ENCODE measurements at regions not wholly inside any gene's neighbourhood (a gene's known extent, or its start where the extent isn't known, plus 50 kb on each side); places are given as distances from the start of the nearest gene placed in this dataset.

DNA sequence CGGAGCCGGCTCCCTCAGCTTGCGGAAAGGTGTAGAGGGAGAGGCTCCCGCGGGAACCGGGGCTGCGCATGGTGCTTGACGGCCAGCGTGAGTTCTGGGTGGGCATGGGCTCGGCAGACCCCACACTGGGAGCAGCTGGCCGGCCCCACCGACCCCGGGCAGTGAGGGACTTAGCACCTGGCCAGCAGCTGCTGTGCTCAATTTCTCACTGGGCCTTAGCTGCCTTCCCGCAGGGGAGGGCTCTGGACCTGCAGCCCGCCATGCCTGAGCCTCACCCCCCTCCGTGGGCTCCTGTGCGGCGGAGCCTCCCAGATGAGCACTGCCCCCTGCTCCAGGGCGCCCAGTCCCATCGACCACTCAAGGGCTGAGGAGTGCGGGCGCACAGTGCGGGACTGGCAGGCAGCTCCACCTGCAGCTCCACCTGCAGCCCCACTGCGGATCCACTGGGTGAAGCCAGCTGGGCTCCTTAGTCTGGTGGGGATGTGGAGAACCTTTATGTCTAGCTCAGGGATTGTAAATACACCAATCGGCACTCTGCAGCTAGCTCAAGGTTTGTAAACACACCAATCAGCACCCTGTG lies 1141.8 kb downstream of the PCDH17 start:
- DNase-seq (ENCODE audit: low read depth in 2 of 2) = no peak

DNA sequence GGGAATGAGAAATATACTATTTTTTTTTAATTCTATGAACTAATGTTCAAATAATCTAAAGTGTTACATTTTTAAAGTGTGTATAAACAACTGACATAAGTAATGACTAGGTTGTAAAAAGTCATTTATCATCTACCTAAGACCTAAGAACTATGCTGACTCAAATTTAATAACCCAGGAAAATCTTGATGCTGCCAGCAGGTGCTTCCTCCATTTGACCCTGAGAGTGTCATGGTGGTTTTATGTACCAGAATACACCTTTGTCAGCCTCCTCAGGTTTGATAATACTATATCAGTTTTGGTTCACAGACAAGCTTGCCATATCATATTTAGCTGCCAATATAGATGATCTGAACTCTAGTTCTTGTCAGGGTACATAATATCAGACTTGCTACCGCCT lies 1151.2 kb downstream of the PCDH17 start:
- DNase-seq (ENCODE audit: low read depth in 2 of 2) = no peak

DNA sequence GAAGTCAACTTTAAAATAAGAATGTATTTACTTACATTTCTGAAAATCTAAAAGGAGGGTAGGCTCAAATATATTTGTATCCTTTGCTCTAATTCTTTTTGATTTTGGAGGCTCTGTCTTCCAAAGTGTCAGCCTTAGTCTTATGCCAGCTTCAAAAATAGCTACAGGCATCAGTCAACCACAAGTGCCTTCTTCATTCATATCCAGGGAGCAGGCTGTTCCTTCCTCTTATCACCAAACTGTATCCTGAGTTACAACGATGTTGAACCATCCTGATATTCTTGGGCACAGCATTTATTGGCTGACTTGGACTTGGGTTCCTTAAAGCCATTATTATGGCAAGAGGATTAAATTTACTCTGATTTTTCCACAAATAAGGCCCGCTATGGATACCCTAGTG lies 1161.3 kb downstream of the PCDH17 start:
- no peak for DNase-seq (ENCODE audit: low read depth in 2 of 2)

DNA sequence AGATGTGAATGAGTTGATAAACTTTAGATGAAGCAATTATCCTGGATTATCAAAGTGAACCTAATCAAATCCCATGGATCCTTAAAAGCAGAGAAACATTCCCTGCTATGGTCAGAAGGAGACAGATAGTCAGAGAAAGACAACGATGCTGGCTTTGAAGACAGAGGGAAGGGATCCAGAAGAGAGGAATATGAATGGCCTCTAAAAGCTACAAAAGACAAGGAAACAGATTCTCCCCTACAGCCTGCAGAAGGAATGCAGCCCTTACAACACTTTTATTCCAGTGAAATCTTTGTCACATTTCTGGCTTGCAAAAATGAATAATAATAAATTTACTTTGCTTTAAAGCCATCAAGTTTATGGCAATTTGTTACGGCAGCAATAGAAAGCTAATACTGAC lies 1164.2 kb downstream of the PCDH17 start:
- DNase-seq (ENCODE audit: low read depth in 2 of 2) = no peak

DNA sequence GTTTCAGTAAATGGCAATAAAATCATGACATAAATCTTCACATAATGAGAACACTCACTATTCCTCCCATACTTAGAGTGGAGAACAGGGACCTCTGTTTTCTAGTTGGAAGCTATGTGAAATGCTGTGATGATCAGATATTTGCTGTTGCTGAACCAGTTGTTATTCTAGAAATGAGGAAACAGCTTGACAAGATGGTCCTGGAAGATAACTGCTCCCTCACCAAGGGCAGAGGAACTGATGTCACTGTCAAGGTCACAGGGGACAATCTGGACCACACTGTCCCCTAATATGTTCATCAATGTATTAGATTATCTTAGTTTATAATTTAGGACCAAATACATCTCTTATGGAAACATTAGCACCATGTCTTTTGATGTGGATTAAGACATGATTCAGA lies 1173.3 kb downstream of the PCDH17 start:
- no peak for DNase-seq (ENCODE audit: low read depth in 2 of 2)

DNA sequence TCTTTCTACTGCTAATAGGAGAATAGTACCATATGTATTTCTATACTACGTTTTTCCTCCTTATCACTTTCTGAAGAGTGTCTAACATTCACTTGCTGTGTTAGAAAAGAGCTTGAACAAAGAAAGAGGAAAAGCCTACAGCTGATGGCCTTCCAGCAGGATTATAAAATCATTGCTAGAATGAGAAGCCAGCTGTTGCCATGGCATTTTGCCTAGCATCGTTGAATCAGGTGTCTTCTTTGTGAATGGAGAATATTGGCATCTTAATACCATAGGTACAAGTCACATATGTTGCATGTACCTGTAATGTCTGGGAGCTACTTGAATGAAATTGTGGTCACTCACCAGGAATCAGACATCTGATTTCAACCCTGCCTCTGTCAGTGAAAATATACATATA lies 1174.9 kb downstream of the PCDH17 start:
- no peak for DNase-seq (ENCODE audit: low read depth in 2 of 2)

DNA sequence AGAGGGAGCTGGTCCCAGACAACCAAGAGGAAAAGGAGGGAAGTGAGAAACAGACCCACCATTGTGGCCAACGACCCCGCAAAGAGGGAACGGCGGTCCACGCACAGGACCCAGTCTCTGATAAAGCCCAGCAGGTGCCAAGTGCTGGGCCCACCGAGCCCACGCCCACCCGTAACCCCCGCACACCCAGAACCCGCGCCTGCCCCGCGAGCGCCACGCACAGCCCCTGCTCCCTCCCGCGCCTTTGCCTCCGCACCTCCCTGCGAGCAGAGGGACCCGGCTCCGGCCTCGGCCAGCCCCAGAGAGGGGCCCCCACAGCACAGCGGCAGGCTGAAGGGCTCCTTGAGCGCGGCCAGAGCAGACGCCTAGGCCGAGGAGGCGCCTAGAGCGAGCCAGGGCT lies 1192.2 kb downstream of the PCDH17 start:
- DNase-seq (ENCODE audit: low read depth in 2 of 2) = no peak

DNA sequence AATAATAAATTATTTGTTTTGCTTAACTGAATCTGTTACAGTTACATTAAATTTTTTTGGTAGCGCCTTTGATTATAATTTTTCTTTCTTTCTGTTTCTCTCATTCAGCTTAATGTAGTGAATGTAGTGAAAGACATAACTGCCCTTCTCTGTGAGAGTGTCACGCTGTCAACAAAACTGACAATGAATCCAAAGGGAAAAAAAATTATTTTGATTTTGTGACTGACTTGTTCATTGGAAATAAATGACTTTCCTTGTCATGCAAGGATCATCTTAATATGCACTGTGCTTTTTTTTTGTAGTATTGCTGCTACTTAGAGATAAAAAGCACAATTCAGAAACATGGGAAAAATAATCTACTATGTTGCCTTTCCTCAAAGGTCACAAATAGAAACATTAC lies 1196.4 kb downstream of the PCDH17 start:
- DNase-seq (ENCODE audit: low read depth in 2 of 2) = no peak

DNA sequence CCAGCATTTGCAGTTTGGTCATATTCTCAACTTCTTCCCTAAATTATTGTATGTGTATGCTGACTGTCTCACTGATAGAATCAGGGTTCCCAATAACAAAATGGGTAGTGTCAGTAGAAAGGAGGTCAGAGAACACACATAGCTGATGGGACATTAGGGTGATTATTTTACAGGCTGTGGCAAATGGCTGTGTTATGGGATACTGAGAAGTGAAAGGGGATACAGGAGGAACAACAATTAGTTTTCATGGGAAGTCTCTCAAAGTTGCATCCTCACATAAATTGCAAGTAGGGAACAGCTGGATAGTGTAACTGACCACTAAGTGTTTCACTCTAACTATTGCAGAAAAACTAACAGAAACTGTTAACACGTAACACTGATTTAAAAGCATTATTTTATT lies 1199.3 kb downstream of the PCDH17 start:
- no peak for DNase-seq (ENCODE audit: low read depth in 2 of 2)

DNA sequence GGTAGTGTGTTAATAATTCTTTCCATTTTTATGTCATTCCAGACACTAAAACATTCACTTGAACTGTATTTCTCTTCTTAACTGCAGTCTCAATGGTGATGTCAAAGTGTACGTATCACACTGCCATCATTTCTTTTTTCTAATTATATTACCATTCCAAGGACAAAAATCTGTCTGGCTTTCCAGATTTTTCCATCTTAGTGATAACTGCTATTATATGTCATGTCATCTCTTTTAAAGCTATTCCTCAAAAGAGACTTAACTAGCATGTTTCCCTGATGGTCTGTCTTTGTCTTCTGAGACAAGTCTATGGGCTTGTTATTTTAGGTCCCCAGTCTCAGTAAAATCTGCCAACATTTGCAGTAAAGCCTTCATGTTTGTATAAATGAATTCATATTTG lies 1207.1 kb downstream of the PCDH17 start:
- no peak for DNase-seq (ENCODE audit: low read depth in 2 of 2)

DNA sequence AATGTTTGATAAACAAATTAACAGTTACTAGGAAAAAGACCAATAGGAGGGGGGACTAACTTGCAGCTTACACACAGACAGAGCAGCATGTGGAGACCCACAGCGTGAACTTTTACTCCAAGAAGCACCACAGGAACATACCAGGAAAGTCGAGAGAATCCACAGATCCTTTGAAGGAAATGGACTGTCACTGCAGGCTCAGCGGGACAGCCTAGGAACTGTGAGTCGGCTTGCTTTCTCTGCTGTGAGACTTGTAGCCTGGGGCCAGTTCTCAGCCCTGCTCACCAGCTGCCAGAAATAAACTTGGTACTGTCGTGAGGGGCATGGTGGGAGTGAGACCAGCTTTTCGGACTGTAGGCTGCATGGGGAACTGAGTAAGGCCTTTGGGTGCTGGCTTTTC lies 1211.5 kb downstream of the PCDH17 start:
- no peak for DNase-seq (ENCODE audit: low read depth in 2 of 2)

DNA sequence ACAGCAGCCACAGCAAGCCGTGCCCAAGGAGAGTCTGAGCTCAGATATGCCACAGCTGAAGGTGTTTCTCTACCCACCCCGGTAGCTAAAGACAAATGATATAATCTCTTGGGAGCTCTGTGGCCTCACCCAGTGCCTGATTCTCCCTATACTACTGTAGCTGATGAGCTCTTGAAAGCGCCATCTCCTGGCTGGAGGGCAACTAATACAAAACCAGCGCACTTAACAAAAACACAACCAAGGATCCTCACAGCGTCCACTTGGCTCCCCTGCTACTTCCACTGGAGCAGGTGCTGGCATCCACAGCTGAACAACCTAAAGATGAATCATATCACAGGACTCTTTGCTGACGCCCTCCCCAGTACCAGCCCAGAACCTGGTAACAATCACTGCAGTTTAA lies 1212.0 kb downstream of the PCDH17 start:
- no peak for DNase-seq (ENCODE audit: low read depth in 2 of 2)

DNA sequence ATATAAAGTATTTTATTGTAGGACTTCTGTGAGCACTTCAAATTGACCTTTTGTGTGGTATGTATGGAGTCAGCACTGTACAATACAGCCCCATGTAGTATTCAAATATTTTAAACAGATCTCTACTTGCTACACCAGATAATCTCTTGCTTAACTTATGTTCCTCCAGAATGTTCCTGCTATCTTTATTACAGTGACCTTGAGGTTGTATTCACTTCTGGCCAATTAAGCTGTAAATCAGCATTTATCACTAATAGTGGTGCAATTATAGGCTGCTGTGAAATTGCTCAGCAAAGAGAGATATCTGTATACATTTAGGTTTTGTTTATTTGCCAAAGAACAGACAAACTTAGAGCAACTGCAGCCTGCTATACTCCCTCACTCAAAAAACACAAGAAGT lies 1218.6 kb downstream of the PCDH17 start:
- no peak for DNase-seq (ENCODE audit: low read depth in 2 of 2)

DNA sequence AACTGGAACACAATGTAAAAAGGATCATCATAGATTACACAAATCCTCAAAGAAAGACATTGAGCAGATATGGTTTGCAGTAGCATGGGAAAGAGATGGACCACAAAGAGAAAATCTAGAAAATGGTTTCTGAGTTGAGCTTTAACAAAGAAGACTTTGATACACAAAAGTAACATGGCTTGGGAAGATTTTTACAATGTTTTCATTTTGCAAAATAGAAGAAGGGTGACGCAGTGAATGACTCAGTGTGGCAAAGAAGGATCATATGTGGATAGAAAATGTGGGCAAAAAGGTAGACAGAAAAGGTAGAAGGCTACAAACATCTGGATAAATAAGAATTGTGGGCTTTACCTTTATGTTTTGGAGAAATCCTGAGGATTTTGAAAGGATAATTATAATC lies 1220.5 kb downstream of the PCDH17 start:
- no peak for DNase-seq (ENCODE audit: low read depth in 2 of 2)

DNA sequence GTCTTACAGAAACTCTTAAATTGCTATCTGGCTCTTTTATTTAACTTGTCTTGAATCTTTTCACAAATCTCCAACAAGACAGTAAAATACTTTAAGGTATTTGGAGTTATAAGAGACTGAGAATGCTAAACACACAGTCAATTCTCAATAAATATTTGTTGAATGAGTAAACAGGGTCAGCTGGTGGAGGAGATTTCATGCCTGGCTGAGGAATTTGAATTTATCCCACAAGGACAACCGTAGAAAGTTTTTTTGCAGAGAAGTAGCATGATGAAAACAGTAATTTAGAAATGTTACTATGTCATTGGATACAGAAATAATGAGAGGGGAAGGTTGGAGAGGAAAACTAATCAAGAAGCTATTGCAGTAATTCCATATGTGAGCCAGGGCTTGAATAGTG lies 1223.7 kb downstream of the PCDH17 start:
- no peak for DNase-seq (ENCODE audit: low read depth in 2 of 2)

DNA sequence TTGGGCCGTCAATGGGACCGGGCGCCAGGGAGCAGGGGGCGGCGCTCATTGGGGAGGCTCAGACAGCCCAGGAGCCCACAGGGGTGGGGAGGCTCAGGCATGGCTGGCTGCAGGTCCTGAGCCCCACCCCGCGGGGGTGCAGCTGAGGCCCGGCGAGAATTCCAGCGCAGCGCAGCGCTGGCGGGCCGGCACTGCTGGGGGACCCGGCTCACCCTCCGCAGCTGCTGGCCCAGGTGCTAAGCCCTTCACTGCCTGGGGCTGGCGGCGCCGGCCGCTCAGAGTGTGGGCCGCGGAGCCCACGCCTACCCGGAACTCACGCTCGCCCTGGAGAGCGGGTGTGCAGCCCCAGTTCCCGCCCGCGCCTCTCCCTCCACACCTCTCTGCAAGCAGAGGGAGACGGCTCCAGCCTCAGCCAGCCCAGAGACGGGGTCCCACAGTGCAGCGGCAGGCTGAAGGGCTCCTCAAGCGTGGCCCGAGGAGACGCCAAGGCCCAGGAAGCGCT lies 1227.4 kb downstream of the PCDH17 start:
- no peak for DNase-seq (ENCODE audit: low read depth in 2 of 2)

DNA sequence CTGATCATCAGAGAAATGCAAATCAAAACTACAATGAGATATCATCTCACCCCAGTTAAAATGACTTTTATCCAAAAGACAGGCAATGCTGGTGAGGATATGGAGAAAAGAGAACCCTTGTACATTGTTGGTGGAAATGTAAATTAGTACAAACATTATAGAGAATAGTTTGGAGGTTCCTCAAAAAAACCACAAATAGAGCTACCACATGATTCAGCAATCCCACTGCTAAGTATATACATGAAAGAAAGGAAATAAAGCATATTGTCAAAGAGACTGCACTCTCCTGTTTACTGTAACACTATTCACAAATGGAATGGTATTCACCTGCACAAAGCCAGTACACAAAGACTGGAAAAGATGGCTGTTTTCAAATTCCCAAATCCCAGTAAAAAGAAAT lies 1233.7 kb downstream of the PCDH17 start:
- DNase-seq (ENCODE audit: low read depth in 2 of 2) = no peak

DNA sequence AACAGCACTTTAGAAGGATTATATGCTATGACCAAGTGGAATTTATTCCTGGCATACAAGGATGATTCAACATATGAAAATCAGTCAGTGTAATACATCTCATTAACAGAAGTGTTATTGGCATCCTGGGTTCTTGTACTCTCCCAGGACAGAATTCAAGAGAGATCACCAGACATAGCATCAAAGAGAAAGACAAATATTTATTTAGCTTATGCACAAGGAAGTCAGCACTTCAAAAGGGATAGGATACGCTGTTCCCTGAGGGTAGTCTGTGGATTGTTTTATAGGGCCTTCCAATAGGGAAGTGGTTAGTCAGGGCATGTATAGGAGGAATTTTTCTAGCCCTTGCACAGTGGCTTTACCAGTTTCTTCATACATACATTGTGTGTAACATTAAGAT lies 1238.0 kb downstream of the PCDH17 start:
- DNase-seq (ENCODE audit: low read depth in 2 of 2) = no peak

DNA sequence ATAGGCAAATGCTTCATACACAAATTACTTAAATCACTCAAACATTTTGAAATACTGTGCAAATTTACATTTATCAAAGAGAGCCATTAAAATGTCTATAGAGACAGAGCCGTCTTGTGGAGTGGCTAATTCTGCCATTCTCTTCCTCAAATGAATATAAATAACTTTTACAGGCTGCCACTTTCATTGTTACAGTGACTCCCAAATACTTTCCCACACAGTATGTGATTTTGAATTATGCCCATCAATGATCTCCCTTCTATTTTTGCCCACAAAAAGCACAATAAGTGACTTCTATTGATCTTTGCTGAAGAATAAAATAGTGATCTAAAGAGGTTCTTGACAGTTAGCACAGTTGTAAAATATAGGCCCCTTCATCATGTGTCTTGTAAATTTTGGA lies 1244.9 kb downstream of the PCDH17 start:
- DNase-seq (ENCODE audit: low read depth in 2 of 2) = no peak

DNA sequence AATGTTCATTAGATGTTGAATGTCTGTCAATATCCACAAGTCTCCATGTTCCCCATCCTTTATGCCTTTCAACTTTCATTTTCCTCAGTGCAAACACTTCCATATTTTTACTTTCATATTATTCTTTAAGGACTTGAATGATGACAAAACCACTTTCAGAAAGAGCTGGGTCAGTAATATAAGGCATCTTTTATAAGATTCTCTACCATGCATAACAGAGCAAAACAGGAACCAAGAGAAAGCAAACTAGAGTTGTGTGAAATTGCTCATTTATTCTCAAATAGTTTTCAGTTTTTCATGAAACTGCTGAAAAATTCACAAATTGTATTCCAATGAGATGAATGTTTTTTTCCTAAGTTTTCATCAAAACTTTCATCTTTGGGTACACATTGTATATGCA lies 1247.6 kb downstream of the PCDH17 start:
- no peak for DNase-seq (ENCODE audit: low read depth in 2 of 2)

DNA sequence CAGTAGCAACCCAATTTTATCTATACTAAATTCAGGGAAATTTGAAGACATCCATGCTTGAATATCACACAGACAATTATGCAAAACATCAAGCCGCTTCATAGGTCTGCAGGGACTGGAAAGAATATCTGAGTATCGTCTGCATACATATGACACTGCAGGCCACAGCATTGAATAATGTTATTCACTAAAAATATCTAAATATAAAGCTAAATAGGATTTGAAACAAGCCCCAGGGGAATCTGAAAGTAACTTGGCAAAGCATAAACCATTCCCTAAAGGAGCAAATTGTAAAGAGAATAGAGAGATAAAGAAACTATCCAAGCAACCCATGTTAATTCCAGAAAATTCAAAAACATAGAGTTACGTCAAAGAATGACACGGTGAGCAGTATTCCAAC lies 1251.0 kb downstream of the PCDH17 start:
- DNase-seq (ENCODE audit: low read depth in 2 of 2) = no peak

DNA sequence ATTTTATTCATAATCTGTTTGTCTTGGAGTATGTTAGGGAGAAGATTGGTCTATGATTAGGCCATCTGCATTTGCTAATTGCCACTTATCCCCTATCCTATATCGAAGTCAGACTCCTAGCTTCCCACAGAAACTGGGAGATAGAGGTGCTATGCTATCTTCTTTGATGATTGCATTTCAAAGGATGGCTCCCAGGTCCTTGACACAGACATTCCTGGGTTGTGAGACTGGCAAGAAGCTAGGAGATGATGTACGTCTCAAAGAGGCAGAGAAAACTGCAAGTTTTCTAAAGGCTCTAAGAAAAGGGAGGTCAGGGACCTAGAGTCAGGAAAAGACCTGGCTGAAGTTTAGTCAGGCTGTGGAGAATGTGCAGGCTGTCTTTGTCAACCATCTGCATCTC lies 1251.9 kb downstream of the PCDH17 start:
- no peak for DNase-seq (ENCODE audit: low read depth in 2 of 2)

DNA sequence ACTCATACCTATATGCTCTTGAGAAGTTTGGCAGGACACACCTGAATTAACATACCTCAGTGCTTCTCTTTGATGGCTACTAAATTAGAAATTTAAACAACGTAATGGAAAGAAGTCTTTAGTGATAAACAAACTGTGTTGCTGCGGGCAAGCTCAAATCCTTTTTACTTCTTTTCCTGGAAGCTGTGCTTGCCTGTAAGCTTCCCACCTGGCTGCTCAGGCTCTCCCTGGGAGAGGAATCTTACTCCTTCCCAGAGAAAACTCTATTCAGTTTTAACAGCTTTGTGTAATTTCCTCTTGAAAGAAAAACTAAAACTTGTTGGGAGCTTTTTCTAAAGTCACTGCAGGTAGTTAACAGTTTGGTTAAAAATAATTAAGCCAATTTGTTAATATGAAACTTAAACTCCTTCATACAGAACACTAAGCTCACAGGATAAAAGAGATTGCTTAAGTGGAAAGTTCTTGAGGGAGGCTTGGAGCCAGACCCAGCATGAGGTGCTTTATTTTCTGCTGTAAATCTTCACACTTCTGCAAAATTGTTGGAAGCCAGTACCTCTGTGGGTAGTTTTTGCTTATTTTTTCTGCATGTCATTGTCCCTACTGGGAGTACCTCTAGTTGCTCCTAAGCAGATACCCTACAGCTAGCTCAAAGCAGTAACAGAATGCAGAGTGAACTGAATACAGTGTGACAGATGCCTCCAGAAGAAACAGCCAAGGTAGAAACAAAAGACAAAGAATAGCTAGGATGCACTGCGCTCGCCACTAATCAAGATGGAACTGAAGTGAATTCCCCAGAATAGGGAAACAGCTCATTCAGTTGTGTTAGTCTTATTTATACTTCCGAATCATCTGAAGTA lies 1253.0 kb downstream of the PCDH17 start:
- DNase-seq (ENCODE audit: low read depth in 2 of 2) = no peak

DNA sequence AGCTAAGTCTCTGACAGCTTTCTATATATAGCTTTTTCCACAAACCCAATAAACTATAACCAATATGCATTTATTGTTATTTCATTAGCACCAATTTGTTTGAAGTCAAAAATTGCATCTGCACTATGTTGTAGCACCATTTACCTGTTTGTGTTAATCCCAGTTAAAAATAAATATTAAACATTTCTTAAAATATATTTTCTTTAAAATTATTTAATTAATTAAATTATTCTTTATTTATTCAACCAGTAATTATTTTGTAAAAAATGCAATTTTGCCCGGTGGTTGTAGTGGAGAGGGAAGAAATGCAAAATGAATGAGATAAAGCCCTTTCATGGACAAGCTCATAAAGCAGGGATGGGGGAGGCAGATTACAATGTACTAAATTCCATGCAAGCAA lies 1257.9 kb downstream of the PCDH17 start:
- no peak for DNase-seq (ENCODE audit: low read depth in 2 of 2)

Data from stimulated activated CD8-positive, alpha-beta memory T cell treated with anti-CD3 and anti-CD28 coated beads, Interleukin-15, amount 100 ng/mL, for 48 hours (primary cell).